DOHH2 (cell line): ENCODE measurements at regions not wholly inside any gene's neighbourhood (a gene's known extent, or its start where the extent isn't known, plus 50 kb on each side); places are given as distances from the start of the nearest gene placed in this dataset.

ENCODE experiments used
- H3F3A ChIP-seq: fragments of 200-600 bp; sonication (generic), shearing (Covaris generic); 2 replicates; pipeline ENCODE4 v1.6.0; 2016; ENCODE audit warnings: antibody characterized with exemption, mild to moderate bottlenecking; ENCODE audit not compliant: control insufficient read depth, insufficient read depth
- H3K27ac ChIP-seq: fragments of 200-600 bp; sonication (generic); 2 replicates; pipeline ENCODE4 v1.5.1; 2014; ENCODE audit warnings: low read depth, mild to moderate bottlenecking, low read length, moderate library complexity
- H3K27me3 ChIP-seq: fragments of 200-600 bp; sonication (generic); 2 replicates; pipeline ENCODE4 v1.6.1; 2014; ENCODE audit warnings: mild to moderate bottlenecking, low read length, mixed read lengths; ENCODE audit not compliant: control insufficient read depth
- H3K36me3 ChIP-seq: fragments of 200-600 bp; sonication (generic); 2 replicates; pipeline ENCODE4 v1.6.1; 2014; ENCODE audit warnings: mild to moderate bottlenecking, low read length, moderate library complexity, mixed read lengths; ENCODE audit not compliant: control insufficient read depth
- H3K4me1 ChIP-seq: fragments of 200-600 bp; sonication (generic); 2 replicates; pipeline ENCODE4 v1.6.1; 2014; ENCODE audit warnings: mild to moderate bottlenecking, low read length, mixed read lengths; ENCODE audit not compliant: control insufficient read depth
- H3K4me2 ChIP-seq: fragments of 200-600 bp; sonication (generic); 2 replicates; pipeline ENCODE4 v1.6.0; 2014; ENCODE audit warnings: mild to moderate bottlenecking, low read length, moderate library complexity
- H3K4me3 ChIP-seq: fragments of 200-600 bp; sonication (generic); 2 replicates; pipeline ENCODE4 v1.5.1; 2014; ENCODE audit warnings: mild to moderate bottlenecking, low read length, mixed read lengths
- H3K79me2 ChIP-seq: fragments of 200-600 bp; sonication (generic); 2 replicates; pipeline ENCODE4 v1.6.1; 2014; ENCODE audit warnings: mild to moderate bottlenecking, low read length, mixed read lengths; ENCODE audit not compliant: control insufficient read depth
- H3K9me2 ChIP-seq: fragments of 200-600 bp; sonication (generic); replicated peaks from 2 replicates; pipeline ENCODE4 v1.6.1; 2014; ENCODE audit warnings: mild to moderate bottlenecking, low read length, mixed read lengths; ENCODE audit not compliant: control insufficient read depth
- H3K9me3 ChIP-seq: fragments of 200-600 bp; sonication (generic); 2 replicates; pipeline ENCODE4 v1.6.1; 2014; ENCODE audit warnings: antibody characterized with exemption, low read length, mixed read lengths; ENCODE audit not compliant: control insufficient read depth, insufficient read depth
- H4K20me1 ChIP-seq: fragments of 200-600 bp; sonication (generic); 2 replicates; pipeline ENCODE4 v1.6.0; 2014; ENCODE audit warnings: low read depth, mild to moderate bottlenecking, antibody characterized with exemption, low read length, moderate library complexity; ENCODE audit not compliant: control insufficient read depth, insufficient read depth
- CTCF ChIP-seq: fragments of 200-600 bp; sonication (generic); IDR thresholded peaks from one replicate; pipeline ENCODE4 v1.5.1; 2014; ENCODE audit warnings: antibody characterized with exemption, mild to moderate bottlenecking, low read depth, low read length; ENCODE audit not compliant: poor library complexity, severe bottlenecking
- EZH2phosphoT487 ChIP-seq: fragments of 200-600 bp; sonication (generic); IDR thresholded peaks from 2 replicates; pipeline ENCODE4 v1.6.1; 2017; ENCODE audit warnings: borderline replicate concordance, mild to moderate bottlenecking, antibody characterized with exemption, low read length, moderate library complexity, mixed read lengths

DNA sequence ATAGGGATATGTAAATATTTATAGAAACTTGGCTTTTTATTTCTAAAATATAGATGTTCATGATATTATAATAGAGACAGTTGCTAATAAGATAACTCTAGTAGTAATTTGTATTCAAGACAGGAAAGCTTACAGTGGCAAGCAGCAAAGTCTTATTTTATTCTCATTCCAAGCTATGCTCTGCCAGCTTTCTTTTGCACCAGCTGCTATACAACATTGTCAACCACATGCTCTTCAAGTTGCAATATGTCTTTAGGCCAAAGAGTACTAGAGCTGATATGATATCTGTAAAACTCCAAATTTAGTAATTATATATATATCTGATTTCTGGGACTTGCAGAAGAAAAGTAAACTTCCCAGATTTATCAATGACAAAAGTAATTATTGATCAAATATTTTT lies 350.1 kb downstream of the HGF start:
- no peaks in the 10 kb centered on the region for H3K27me3 ChIP-seq
- no peak overlapping the region for H3K4me2 ChIP-seq
- no peaks in the 10 kb centered on the region for H3K79me2 ChIP-seq
- no peak for TF ChIP-seq EZH2phosphoT487
- no peak for TF ChIP-seq CTCF
- H3K9me3 ChIP-seq: no peaks in the 10 kb centered on the region
- H3K27ac ChIP-seq: no peak overlapping the region
- H3F3A ChIP-seq: no peaks in the 10 kb centered on the region
- no peak overlapping the region for H3K4me3 ChIP-seq
- no peaks in the 10 kb centered on the region for H3K9me2 ChIP-seq
- H4K20me1 ChIP-seq: no peaks in the 10 kb centered on the region
- no peaks in the 10 kb centered on the region for H3K4me1 ChIP-seq
- no peaks in the 10 kb centered on the region for H3K36me3 ChIP-seq

- no peaks in the 10 kb centered on the region for H3K9me3 ChIP-seq
- no peak overlapping the region for H3K27ac ChIP-seq
- H3K4me1 ChIP-seq: no peaks in the 10 kb centered on the region
- H3K27me3 ChIP-seq: no peaks in the 10 kb centered on the region
- no peak overlapping the region for H3K4me3 ChIP-seq
- no peaks in the 10 kb centered on the region for H3K9me2 ChIP-seq
- H3K4me2 ChIP-seq: no peak overlapping the region
- H3K36me3 ChIP-seq: no peaks in the 10 kb centered on the region
- no peak for TF ChIP-seq CTCF
- no peak for TF ChIP-seq EZH2phosphoT487
- no peaks in the 10 kb centered on the region for H3F3A ChIP-seq
- no peaks in the 10 kb centered on the region for H3K79me2 ChIP-seq
- H4K20me1 ChIP-seq: no peaks in the 10 kb centered on the region
Measured at GRCh38 chr7:81416659-81417058, 353.2 kb downstream of the HGF start.

DNA sequence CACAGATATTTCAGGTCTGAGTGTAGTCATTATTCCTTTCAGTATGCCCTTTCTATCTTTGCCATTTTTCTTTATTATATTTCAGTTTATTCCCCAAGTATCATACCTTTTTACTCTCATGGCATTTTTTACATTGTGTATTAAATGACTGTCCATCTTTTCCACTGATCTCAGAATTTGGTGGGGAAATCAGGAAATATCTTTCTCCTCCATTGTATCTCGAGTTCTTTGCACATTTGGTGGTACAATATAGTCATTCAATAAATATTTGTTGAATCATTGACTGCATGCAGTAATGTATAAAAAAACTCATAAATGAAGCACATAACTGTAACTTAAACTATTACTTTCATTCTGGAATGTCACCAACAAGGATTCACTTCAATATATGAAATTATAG lies 354.7 kb downstream of the HGF start:
- Histone ChIP-seq H3K27me3 (no peaks in the 10 kb centered on the region), H3K36me3 (no peaks in the 10 kb centered on the region), H3K9me3 (no peaks in the 10 kb centered on the region), H3K4me2 (no peak overlapping the region), H3K4me1 (no peaks in the 10 kb centered on the region), H3K79me2 (no peaks in the 10 kb centered on the region), H4K20me1 (no peaks in the 10 kb centered on the region), H3F3A (no peaks in the 10 kb centered on the region), H3K27ac (no peak overlapping the region), H3K4me3 (no peak overlapping the region), H3K9me2 (no peaks in the 10 kb centered on the region)
- TF ChIP-seq EZH2phosphoT487 (no peak), CTCF (no peak)

GRCh38 chr7:81414411-81414810 lies 355.4 kb downstream of the HGF start:
- Histone ChIP-seq H3K4me1 (no peaks in the 10 kb centered on the region), H3K4me2 (no peak overlapping the region), H3K79me2 (no peaks in the 10 kb centered on the region), H3K4me3 (no peak overlapping the region), H3K27me3 (no peaks in the 10 kb centered on the region), H3F3A (no peaks in the 10 kb centered on the region), H3K9me3 (no peaks in the 10 kb centered on the region), H4K20me1 (no peaks in the 10 kb centered on the region), H3K9me2 (no peaks in the 10 kb centered on the region), H3K27ac (no peak overlapping the region), H3K36me3 (no peaks in the 10 kb centered on the region)
- TF ChIP-seq EZH2phosphoT487: no peak
- TF ChIP-seq CTCF: no peak
